Heart right ventricle (tissue), 16 donors: ENCODE measurements at regions not wholly inside any gene's neighbourhood (a gene's known extent, or its start where the extent isn't known, plus 50 kb on each side); places are given as distances from the start of the nearest gene placed in this dataset.

ENCODE experiments used
- ATAC-seq, 8 donors: fragments of 200-7000 bp; cut with Tn5 transposase; one replicate each; pipeline ENCODE4 v1.9.1; 2020; ENCODE audit warnings: mild to moderate bottlenecking in 8 of 8, moderate library complexity in 8 of 8, moderate number of reproducible peaks in 1 of 8
- DNase-seq, 2 donors: peaks; one replicate each; pipeline ENCODE4 v3.0.0-alpha.2; 2020
- H3K27ac ChIP-seq, 10 donors: fragments of 200-600 bp; sonication (generic) in 2 of 10; one replicate each; pipeline versions ENCODE4 v1.5.0 to v1.8.0; 2020 to 2022; ENCODE audit warnings: mild to moderate bottlenecking in 3 of 10
- H3K27me3 ChIP-seq, 7 donors: fragments of 200-600 bp; one replicate each; pipeline ENCODE4 v1.8.0; 2021 to 2022; ENCODE audit warnings: mild to moderate bottlenecking in 2 of 7
- H3K36me3 ChIP-seq, 9 donors: fragments of 200-600 bp; sonication (generic) in 1 of 9; one replicate each; pipeline versions ENCODE4 v1.5.0 to v1.8.0; 2020 to 2022; ENCODE audit warnings: mild to moderate bottlenecking in 2 of 9
- H3K4me1 ChIP-seq, 9 donors: fragments of 200-600 bp; sonication (generic) in 1 of 9; one replicate each; pipeline versions ENCODE4 v1.5.0 to v1.8.0; 2020 to 2022; ENCODE audit warnings: mild to moderate bottlenecking in 4 of 9
- H3K4me3 ChIP-seq, 10 donors: fragments of 200-600 bp; sonication (generic) in 2 of 10; one replicate each; pipeline versions ENCODE4 v1.5.0 to v1.8.0; 2020 to 2022; ENCODE audit warnings: mild to moderate bottlenecking in 7 of 10, moderate library complexity in 2 of 10
- H3K9me3 ChIP-seq, 11 donors: fragments of 200-600 bp in 10 of 11; sonication (generic) in 2 of 11; one replicate each; pipeline versions ENCODE4 v1.5.0 to v1.8.0; 2013 to 2022; ENCODE audit warnings: mild to moderate bottlenecking in 2 of 11, control low read depth in 1 of 11, moderate library complexity in 1 of 11
- CTCF ChIP-seq, 9 donors: fragments of 200-600 bp; sonication (generic) in 2 of 9; IDR thresholded peaks; one replicate each; pipeline versions ENCODE4 v1.5.0 to v1.8.0; 2021 to 2022; ENCODE audit warnings: antibody characterized with exemption in 9 of 9, mild to moderate bottlenecking in 5 of 9, moderate library complexity in 1 of 9
- WGBS, 2 donors: extraction: QIAGEN DNeasy Blood & Tissue Kit; methylation state at CpG; one replicate each; pipeline ENCODE4 v1.1.7; 2013; ENCODE audit warnings: inconsistent platforms in 1 of 2; 5-methylcytosine and 5-hydroxymethylcytosine counted together
- intact Hi-C, 10 donors: fragments of 100-400 bp; cut with DNase I; formaldehyde crosslinking; loops; one replicate each; pipeline versions ENCODE4 v1.11.1 to v1.14.2; 2022
- donor health status: Arrhythmogenic right ventricular cardiomyopathy.
- donor health status: ischemic (EF 13 %, LVEDD 7.1; RV severe dilation, severe dysfunction).
- donor health status: healthy with polysubstance abuse.
- donor health status: DM: no; HTN: yes; CAD: no.
- donor health status: DM: no; HTN: no; CAD: no.
- donor health status: ischemic (EF 25% LVEDD 6.9; RV normal size, moderate dysfunction).
- donor health status: ischemic (EF 25% LVEDD 5.7; RV mildly dilated, moderate dysfunction).
- donor health status: healthy.
- donor health status: DM: yes; HTN: yes; CAD: no.
- donor health status: Ischemic cardiomyopathy.
- donor health status: ischemic (EF 35%, LVEDD 5.7; RV mildly dilated, moderate dysfunction).
- donor health status: nonischemic (EF 11% LVEDD 7.7; RV severe dilation, severe dysfunction).
- donor health status: DM: yes; HTN: yes; CAD: no.
- donor health status: PGD.
- donor health status: ischemic (EF 29% LVEDD 5.4; RV normal size, mild dysfunction).
- donor health status: nonischemic (EF 23%, LVEDD 6.1; RV moderate dilation, normal function).

GRCh38 chr5:54718656-54719055 is 201.1 kb downstream of the SNX18 start:
- H3K4me1 ChIP-seq: peaks cover 5 to 48% (median 25%) of the 10 kb centered on the region in 9 donors
- intact Hi-C loops: loop anchor here in 4 of 10 donors (5.0 to 10.0 kb wide), 4 partner anchors 74 to 201 kb away; partner anchors contain the start of gene SNX18 (in 1 of the 4)
- peak; percentile 75 to 86 (median 80) for ATAC-seq
- no peaks in the 10 kb centered on the region for H3K27me3 ChIP-seq
- H3K4me3 ChIP-seq: no peak overlapping the region
- no peaks in the 10 kb centered on the region for H3K36me3 ChIP-seq
- peak; percentile 43 to 90 for DNase-seq
- H3K27ac ChIP-seq: peak overlapping the region in 8 of 10 donors; percentile 64 to 89 (median 80)
- H3K9me3 ChIP-seq: peaks cover 0 to 10% (median 3%) of the 10 kb centered on the region in 11 donors
- TF ChIP-seq CTCF (IDR thresholded peaks at IDR 0.05): no peak
- WGBS, 2 donors: 11 to 14% methylated on average over 3 of the region's 3 CpGs

- Histone ChIP-seq H3K4me3 (no peak overlapping the region), H3K27ac (peak overlapping the region in 5 of 10 donors; percentile 11 to 81 (median 72)), H3K27me3 (no peaks in the 10 kb centered on the region), H3K36me3 (no peaks in the 10 kb centered on the region), H3K9me3 (peaks cover 0 to 10% (median 3%) of the 10 kb centered on the region in 11 donors), H3K4me1 (peaks cover 5 to 48% (median 25%) of the 10 kb centered on the region in 9 donors)
- TF ChIP-seq CTCF (IDR thresholded peaks at IDR 0.05): no peak
- WGBS, 2 donors: 92 to 95% methylated on average over 5 of the region's 5 CpGs
- intact Hi-C loops: loop anchor here in 4 of 10 donors (5.0 to 10.0 kb wide), 4 partner anchors 73 to 201 kb away; partner anchors contain the start of gene SNX18 (in 1 of the 4)
- ATAC-seq (no peak), DNase-seq (no peak)
Observed at GRCh38 chr5:54717870-54718269, 200.3 kb downstream of the SNX18 start.

- H3K9me3 ChIP-seq: peaks cover 0 to 10% (median 3%) of the 10 kb centered on the region in 11 donors
- no peak overlapping the region for H3K4me3 ChIP-seq
- peak overlapping the region in 2 of 10 donors; percentile 11 to 17 for H3K27ac ChIP-seq
- no peaks in the 10 kb centered on the region for H3K36me3 ChIP-seq
- ATAC-seq: no peak
- DNase-seq: no peak
- intact Hi-C loops: loop anchor here in 4 of 10 donors (5.0 to 10.0 kb wide), 4 partner anchors 73 to 200 kb away; partner anchors contain the start of gene SNX18 (in 1 of the 4)
- no peaks in the 10 kb centered on the region for H3K27me3 ChIP-seq
- WGBS, 2 donors: 55 to 63% methylated on average over 2 of the region's 2 CpGs
- peaks cover 5 to 48% (median 25%) of the 10 kb centered on the region in 9 donors for H3K4me1 ChIP-seq
- no peak for TF ChIP-seq CTCF (IDR thresholded peaks at IDR 0.05)
Observed at GRCh38 chr5:54717459-54717858, 199.9 kb downstream of the SNX18 start.

- no peaks in the 10 kb centered on the region for H3K36me3 ChIP-seq
- no peak for DNase-seq
- no peak for TF ChIP-seq CTCF (IDR thresholded peaks at IDR 0.05)
- H3K27ac ChIP-seq: peak overlapping the region in 1 of 10 donors; percentile 13
- H3K4me1 ChIP-seq: peaks cover 2 to 21% (median 8%) of the 10 kb centered on the region in 9 donors
- peaks cover 0 to 10% (median 3%) of the 10 kb centered on the region in 11 donors for H3K9me3 ChIP-seq
- peak in 2 of 8 donors; percentile 47 to 48 for ATAC-seq
- H3K27me3 ChIP-seq: no peaks in the 10 kb centered on the region
- intact Hi-C loops: loop anchor here in 2 of 10 donors (10.0 kb wide), 2 partner anchors 69 to 189 kb away; no protein-coding TSS in a partner anchor
- WGBS, 2 donors: 31 to 39% methylated on average over 4 of the region's 4 CpGs
- H3K4me3 ChIP-seq: no peak overlapping the region
Observed at GRCh38 chr5:54713923-54714581, 196.5 kb downstream of the SNX18 start.
